WTC11 (cell line): ENCODE measurements at regions not wholly inside any gene's neighbourhood (a gene's known extent, or its start where the extent isn't known, plus 50 kb on each side); places are given as distances from the start of the nearest gene placed in this dataset.

ENCODE experiments used
- ATAC-seq: fragments of 200-7000 bp; cut with Tn5 transposase; 2 replicates; pipeline ENCODE4 v1.10.0; 2021; ENCODE audit warnings: mild to moderate bottlenecking, moderate library complexity
- CTCF ChIA-PET: fragments of 300-600 bp; sonication (Branson Sonifier 250); formaldehyde crosslinking; loops from one replicate; lab custom pipeline; 2021; ENCODE audit warnings: antibody characterized with exemption; lab: Charles Lee
- POLR2A ChIA-PET: fragments of 350-600 bp; sonication (Branson Sonifier 250); formaldehyde crosslinking; loops from one replicate; lab custom pipeline; 2021; ENCODE audit warnings: antibody characterized with exemption; lab: Charles Lee
- DNase-seq: peaks from one replicate; pipeline ENCODE4 v3.0.0; 2021; ENCODE audit warnings: low spot score
- H3K27ac Mint-ChIP-seq: 2 replicates; pipeline ENCODE4 v1.8.0; 2021; ENCODE audit warnings: mixed read lengths
- H3K27me3 Mint-ChIP-seq: 2 replicates; pipeline ENCODE4 v1.8.0; 2021; ENCODE audit warnings: low read depth, mild to moderate bottlenecking, moderate library complexity, mixed read lengths
- H3K36me3 Mint-ChIP-seq: 2 replicates; pipeline ENCODE4 v1.8.0; 2021; ENCODE audit warnings: mixed read lengths
- H3K4me1 Mint-ChIP-seq: 2 replicates; pipeline ENCODE4 v1.8.0; 2022; ENCODE audit warnings: mixed read lengths
- H3K4me3 Mint-ChIP-seq: 2 replicates; pipeline ENCODE4 v1.8.0; 2021; ENCODE audit warnings: mild to moderate bottlenecking, moderate library complexity, mixed read lengths
- H3K9me3 Mint-ChIP-seq: 2 replicates; pipeline ENCODE4 v1.8.0; 2021; ENCODE audit warnings: mixed read lengths
- ATF1 ChIP-seq: sonication (generic); formaldehyde crosslinking; IDR thresholded peaks from 2 replicates; pipeline ENCODE4 v1.8.1; 2023; ENCODE audit warnings: mild to moderate bottlenecking, moderate library complexity, missing genetic modification reagents
- CDX4 ChIP-seq: fragments of 250-450 bp; sonication (Bioruptor Pico); IDR thresholded peaks from 2 replicates; pipeline ENCODE4 v1.9.0; 2021; ENCODE audit warnings: moderate library complexity, mild to moderate bottlenecking, inconsistent platforms, borderline replicate concordance
- CREM ChIP-seq: sonication (generic); formaldehyde crosslinking; IDR thresholded peaks from 2 replicates; pipeline ENCODE4 v1.8.1; 2022; ENCODE audit warnings: mild to moderate bottlenecking, missing genetic modification reagents, moderate library complexity
- E2F4 ChIP-seq: sonication (generic); formaldehyde crosslinking; IDR thresholded peaks from 2 replicates; pipeline ENCODE4 v1.8.1; 2022; ENCODE audit warnings: low read depth, mild to moderate bottlenecking, moderate library complexity, missing genetic modification reagents, borderline replicate concordance
- EMX1 ChIP-seq: fragments of 250-450 bp; sonication (Bioruptor Pico); IDR thresholded peaks from 2 replicates; pipeline ENCODE4 v1.8.0; 2021; ENCODE audit warnings: mild to moderate bottlenecking
- ERG ChIP-seq: fragments of 250-450 bp; sonication (Bioruptor Pico); IDR thresholded peaks from 2 replicates; pipeline ENCODE4 v1.8.0; 2021; ENCODE audit warnings: mild to moderate bottlenecking
- ETV6 ChIP-seq: sonication (generic); formaldehyde crosslinking; IDR thresholded peaks from 2 replicates; pipeline ENCODE4 v1.8.1; 2022; ENCODE audit warnings: mild to moderate bottlenecking, missing genetic modification reagents
- FOXK1 ChIP-seq: sonication (generic); formaldehyde crosslinking; IDR thresholded peaks from 2 replicates; pipeline ENCODE4 v1.8.0; 2022; ENCODE audit warnings: mild to moderate bottlenecking, moderate library complexity, missing genetic modification reagents
- FOXP1 ChIP-seq: sonication (generic); formaldehyde crosslinking; IDR thresholded peaks from 2 replicates; pipeline ENCODE4 v1.8.0; 2022; ENCODE audit warnings: missing genetic modification reagents, mild to moderate bottlenecking, moderate library complexity, borderline replicate concordance
- HMGA2 ChIP-seq: fragments of 250-450 bp; sonication (Bioruptor Pico); IDR thresholded peaks from 2 replicates; pipeline ENCODE4 v1.4.0; 2021; ENCODE audit warnings: mild to moderate bottlenecking, moderate library complexity
- IRF1 ChIP-seq: sonication (generic); formaldehyde crosslinking; IDR thresholded peaks from 2 replicates; pipeline ENCODE4 v1.8.0; 2023; ENCODE audit warnings: missing genetic modification reagents
- KAT7 ChIP-seq: sonication (generic); formaldehyde crosslinking; IDR thresholded peaks from 2 replicates; pipeline ENCODE4 v1.8.1; 2023; ENCODE audit warnings: missing genetic modification reagents, mild to moderate bottlenecking, borderline replicate concordance
- MLX ChIP-seq: sonication (generic); formaldehyde crosslinking; IDR thresholded peaks from 2 replicates; pipeline ENCODE4 v1.8.1; 2023; ENCODE audit warnings: mild to moderate bottlenecking, missing genetic modification reagents, moderate library complexity
- NFYB ChIP-seq: sonication (generic); formaldehyde crosslinking; conservative IDR thresholded peaks from 2 replicates; pipeline ENCODE4 v1.8.0; 2022; ENCODE audit warnings: low read depth, missing genetic modification reagents
- PRRX2 ChIP-seq: fragments of 250-450 bp; sonication (Bioruptor Pico); IDR thresholded peaks from 2 replicates; pipeline ENCODE4 v1.8.0; 2021; ENCODE audit warnings: mild to moderate bottlenecking
- ZNF396 ChIP-seq: fragments of 250-450 bp; sonication (Bioruptor Pico); IDR thresholded peaks from 2 replicates; pipeline ENCODE4 v1.8.0; 2021; ENCODE audit warnings: mild to moderate bottlenecking, moderate library complexity, borderline replicate concordance
- ZNF425 ChIP-seq: fragments of 250-450 bp; sonication (Bioruptor Pico); conservative IDR thresholded peaks from 2 replicates; pipeline ENCODE4 v1.9.0; 2021; ENCODE audit warnings: mild to moderate bottlenecking
- ZSCAN18 ChIP-seq: fragments of 250-450 bp; sonication (Bioruptor Pico); IDR thresholded peaks from 2 replicates; pipeline ENCODE4 v2.1.2; 2022; ENCODE audit warnings: mild to moderate bottlenecking, moderate library complexity
- TF ChIP-seq, protein P1 (sequence below): sonication (generic); formaldehyde crosslinking; conservative IDR thresholded peaks from 2 replicates; pipeline ENCODE4 v1.8.1; 2022; ENCODE audit warnings: mild to moderate bottlenecking, missing genetic modification reagents
- TF ChIP-seq, protein P2 (sequence below): sonication (generic); formaldehyde crosslinking; IDR thresholded peaks from 2 replicates; pipeline ENCODE4 v1.8.1; 2023; ENCODE audit warnings: mild to moderate bottlenecking, moderate library complexity, missing genetic modification reagents

- no peak for ATAC-seq
Measured at GRCh38 chr11:15875943-15876342, 480.4 kb downstream of the SOX6 start.

DNA sequence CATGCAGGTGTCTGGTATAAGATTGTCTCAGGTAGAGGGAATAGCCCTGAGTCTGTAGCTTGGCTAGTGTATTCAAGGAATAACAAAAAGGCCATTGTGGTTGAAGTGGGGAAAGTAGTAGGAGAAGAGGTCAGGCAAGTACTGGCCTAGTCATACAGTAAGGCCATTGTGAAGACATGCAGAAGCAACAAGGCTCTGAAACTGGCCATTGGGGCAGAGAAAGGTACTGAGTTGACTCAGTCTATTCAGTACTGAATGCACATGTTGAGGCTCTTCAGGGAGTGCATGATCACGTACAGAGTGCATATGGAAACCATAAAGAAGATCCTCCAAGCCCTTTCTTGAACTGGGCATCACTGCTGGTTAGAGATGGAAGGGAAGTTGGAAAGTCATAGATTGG, 477.6 kb downstream of the SOX6 start:
- ATAC-seq (no peak), DNase-seq (no peak)
- CTCF ChIA-PET: no interaction called here
- H3K9me3 Mint-ChIP-seq: peaks cover 22% of the 10 kb centered on the region
- no peak overlapping the region for H3K4me3 Mint-ChIP-seq
- no peak overlapping the region for H3K27ac Mint-ChIP-seq
- no peaks in the 10 kb centered on the region for H3K27me3 Mint-ChIP-seq
- POLR2A ChIA-PET: no interaction called here
- peaks cover 5% of the 10 kb centered on the region for H3K36me3 Mint-ChIP-seq
- H3K4me1 Mint-ChIP-seq: peaks cover 8% of the 10 kb centered on the region
- no peak for TF ChIP-seq ZSCAN18 (CRISPR knock-in tag)
- TF ChIP-seq ZNF425 (CRISPR knock-in tag): no peak
- TF ChIP-seq E2F4 (CRISPR knock-in tag): no peak
- no peak for TF ChIP-seq EMX1
- TF ChIP-seq FOXK1 (CRISPR knock-in tag): no peak
- no peak for TF ChIP-seq IRF1
- TF ChIP-seq ERG: no peak

More at GRCh38 chr11:15875943-15876342, 480.4 kb downstream of the SOX6 start:
- DNase-seq: no peak
- H3K4me3 Mint-ChIP-seq: no peak overlapping the region
- ChIA-PET CTCF (interaction anchor here (0.8 to 1.8 kb wide), 2 partner anchors 24 to 56 kb away, joined by 3 to 6 read pairs; no protein-coding TSS in a partner anchor), POLR2A (interaction anchor here (0.7 kb wide), 1 partner anchor 11 kb away, joined by 3 read pairs; no protein-coding TSS in a partner anchor)
- H3K27ac Mint-ChIP-seq: no peak overlapping the region
- no peak for TF ChIP-seq NFYB (CRISPR knock-in tag)
- TF ChIP-seq CDX4 (CRISPR knock-in tag): no peak
- no peak for TF ChIP-seq MLX (CRISPR knock-in tag)
- no peak for TF ChIP-seq IRF1
- TF ChIP-seq ATF1 (CRISPR knock-in tag): no peak
- TF ChIP-seq, protein P1, sequence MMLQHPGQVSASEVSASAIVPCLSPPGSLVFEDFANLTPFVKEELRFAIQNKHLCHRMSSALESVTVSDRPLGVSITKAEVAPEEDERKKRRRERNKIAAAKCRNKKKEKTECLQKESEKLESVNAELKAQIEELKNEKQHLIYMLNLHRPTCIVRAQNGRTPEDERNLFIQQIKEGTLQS: no peak
- no peak for TF ChIP-seq HMGA2 (CRISPR knock-in tag)
- TF ChIP-seq ZNF396: no peak
- no peak for TF ChIP-seq KAT7 (CRISPR knock-in tag)
- TF ChIP-seq, protein P2, sequence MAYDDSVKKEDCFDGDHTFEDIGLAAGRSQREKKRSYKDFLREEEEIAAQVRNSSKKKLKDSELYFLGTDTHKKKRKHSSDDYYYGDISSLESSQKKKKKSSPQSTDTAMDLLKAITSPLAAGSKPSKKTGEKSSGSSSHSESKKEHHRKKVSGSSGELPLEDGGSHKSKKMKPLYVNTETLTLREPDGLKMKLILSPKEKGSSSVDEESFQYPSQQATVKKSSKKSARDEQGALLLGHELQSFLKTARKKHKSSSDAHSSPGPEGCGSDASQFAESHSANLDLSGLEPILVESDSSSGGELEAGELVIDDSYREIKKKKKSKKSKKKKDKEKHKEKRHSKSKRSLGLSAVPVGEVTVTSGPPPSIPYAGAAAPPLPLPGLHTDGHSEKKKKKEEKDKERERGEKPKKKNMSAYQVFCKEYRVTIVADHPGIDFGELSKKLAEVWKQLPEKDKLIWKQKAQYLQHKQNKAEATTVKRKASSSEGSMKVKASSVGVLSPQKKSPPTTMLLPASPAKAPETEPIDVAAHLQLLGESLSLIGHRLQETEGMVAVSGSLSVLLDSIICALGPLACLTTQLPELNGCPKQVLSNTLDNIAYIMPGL (CRISPR knock-in tag): no peak
- no peak for TF ChIP-seq ETV6 (CRISPR knock-in tag)
- TF ChIP-seq FOXP1 (CRISPR knock-in tag): no peak
- TF ChIP-seq CREM: no peak
- TF ChIP-seq PRRX2 (CRISPR knock-in tag): no peak
- peaks cover 5% of the 10 kb centered on the region for H3K36me3 Mint-ChIP-seq
- peaks cover 32% of the 10 kb centered on the region for H3K9me3 Mint-ChIP-seq
- no peaks in the 10 kb centered on the region; the same call in 1 of the 2 replicates for H3K27me3 Mint-ChIP-seq
- H3K4me1 Mint-ChIP-seq: peaks cover 34% of the 10 kb centered on the region
